ENCODE measurements at regions not wholly inside any gene's neighbourhood (a gene's known extent, or its start where the extent isn't known, plus 50 kb on each side); places are given as distances from the start of the nearest gene placed in this dataset.

GRCh38 chrX:96386981-96387380 is 297.7 kb upstream of the DIAPH2 start:
- TF ChIP-seq CTCF (conservative IDR thresholded peaks at IDR 0.05; ENCODE audit: low read depth, low read length) (no peak), EZH2phosphoT487 (IDR thresholded peaks at IDR 0.05; ENCODE audit: borderline replicate concordance, low read length) (no peak), EZH2 (IDR thresholded peaks at IDR 0.05; ENCODE audit: low read length, unreplicated experiment) (no peak)
